Smooth muscle cell (in vitro differentiated cells): ENCODE measurements at regions not wholly inside any gene's neighbourhood (a gene's known extent, or its start where the extent isn't known, plus 50 kb on each side); places are given as distances from the start of the nearest gene placed in this dataset.
A peak's percentile ranks its signal among the peaks of the same experiment; 100 is the strongest.

Experiments
- DNase-seq: peaks from one replicate; lab custom pipeline; 2025; ENCODE audit not compliant: unreplicated experiment; lab: John Stamatoyannopoulos, UW
- H2AFZ ChIP-seq: fragments of 200-600 bp; sonication (generic); 2 replicates; pipeline ENCODE4 v1.6.0; 2016; ENCODE audit warnings: antibody characterized with exemption, low read depth, mild to moderate bottlenecking
- H3F3A ChIP-seq: fragments of 200-600 bp; sonication (generic); 2 replicates; pipeline ENCODE4 v1.6.0; 2017; ENCODE audit warnings: antibody characterized with exemption, low read depth
- H3K27ac ChIP-seq: fragments of 200-600 bp; sonication (generic); 2 replicates; pipeline ENCODE4 v1.5.1; 2016; ENCODE audit warnings: low read depth, mild to moderate bottlenecking
- H3K27me3 ChIP-seq: fragments of 200-600 bp; sonication (generic); 2 replicates; pipeline ENCODE4 v1.6.1; 2016; ENCODE audit warnings: low read depth, mild to moderate bottlenecking
- H3K36me3 ChIP-seq: fragments of 200-600 bp; sonication (generic); 2 replicates; pipeline ENCODE4 v1.5.1; 2016; ENCODE audit warnings: low read depth
- H3K4me1 ChIP-seq: fragments of 200-600 bp; sonication (generic); 2 replicates; pipeline ENCODE4 v1.5.1; 2016; ENCODE audit warnings: low read depth
- H3K4me2 ChIP-seq: fragments of 200-600 bp; sonication (generic); 2 replicates; pipeline ENCODE4 v1.6.0; 2016; ENCODE audit warnings: mild to moderate bottlenecking
- H3K4me3 ChIP-seq: fragments of 200-600 bp; sonication (generic); 2 replicates; pipeline ENCODE4 v1.5.1; 2016; ENCODE audit warnings: mild to moderate bottlenecking
- H3K79me2 ChIP-seq: fragments of 200-600 bp; sonication (generic); 2 replicates; pipeline ENCODE4 v1.6.0; 2016; ENCODE audit warnings: low read depth, mild to moderate bottlenecking
- H3K9ac ChIP-seq: fragments of 200-600 bp; sonication (generic); 2 replicates; pipeline ENCODE4 v1.6.0; 2016; ENCODE audit warnings: low read depth
- H3K9me3 ChIP-seq: fragments of 200-600 bp; sonication (generic); replicated peaks from 2 replicates; pipeline ENCODE4 v1.5.1; 2016; ENCODE audit warnings: low read depth
- H4K20me1 ChIP-seq: fragments of 200-600 bp; sonication (generic); 2 replicates; pipeline ENCODE4 v1.6.0; 2016; ENCODE audit warnings: low read depth
- WGBS: methylation state at CpG from one replicate; pipeline ENCODE4 v1.1.7; 2016; ENCODE audit warnings: low lambda C conversion rate; 5-methylcytosine and 5-hydroxymethylcytosine counted together
- TF ChIP-seq, protein P1 (sequence below): fragments of 200-600 bp; sonication (generic); IDR thresholded peaks from 2 replicates; pipeline ENCODE4 v1.5.1; 2017; ENCODE audit warnings: borderline replicate concordance, mild to moderate bottlenecking, antibody characterized with exemption; ENCODE audit not compliant: insufficient read depth, poor library complexity, severe bottlenecking

- Histone ChIP-seq H3K9ac (no peak overlapping the region), H3K27ac (no peak overlapping the region), H3K79me2 (no peaks in the 10 kb centered on the region), H4K20me1 (no peaks in the 10 kb centered on the region), H2AFZ (no peak overlapping the region), H3K9me3 (no peaks in the 10 kb centered on the region), H3F3A (peaks cover 13% of the 10 kb centered on the region), H3K4me2 (no peak overlapping the region), H3K36me3 (no peaks in the 10 kb centered on the region), H3K27me3 (no peaks in the 10 kb centered on the region), H3K4me1 (peaks cover 3% of the 10 kb centered on the region), H3K4me3 (no peak overlapping the region)
- DNase-seq = no peak
- TF ChIP-seq, protein P1, sequence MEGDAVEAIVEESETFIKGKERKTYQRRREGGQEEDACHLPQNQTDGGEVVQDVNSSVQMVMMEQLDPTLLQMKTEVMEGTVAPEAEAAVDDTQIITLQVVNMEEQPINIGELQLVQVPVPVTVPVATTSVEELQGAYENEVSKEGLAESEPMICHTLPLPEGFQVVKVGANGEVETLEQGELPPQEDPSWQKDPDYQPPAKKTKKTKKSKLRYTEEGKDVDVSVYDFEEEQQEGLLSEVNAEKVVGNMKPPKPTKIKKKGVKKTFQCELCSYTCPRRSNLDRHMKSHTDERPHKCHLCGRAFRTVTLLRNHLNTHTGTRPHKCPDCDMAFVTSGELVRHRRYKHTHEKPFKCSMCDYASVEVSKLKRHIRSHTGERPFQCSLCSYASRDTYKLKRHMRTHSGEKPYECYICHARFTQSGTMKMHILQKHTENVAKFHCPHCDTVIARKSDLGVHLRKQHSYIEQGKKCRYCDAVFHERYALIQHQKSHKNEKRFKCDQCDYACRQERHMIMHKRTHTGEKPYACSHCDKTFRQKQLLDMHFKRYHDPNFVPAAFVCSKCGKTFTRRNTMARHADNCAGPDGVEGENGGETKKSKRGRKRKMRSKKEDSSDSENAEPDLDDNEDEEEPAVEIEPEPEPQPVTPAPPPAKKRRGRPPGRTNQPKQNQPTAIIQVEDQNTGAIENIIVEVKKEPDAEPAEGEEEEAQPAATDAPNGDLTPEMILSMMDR = no peak
- whole genome bisulfite sequencing = 98% methylated on average over 2 of the region's 2 CpGs
These were observed 416.6 kb upstream of the RUNX1 start for GRCh38 chr21:35465741-35466140.

- no peaks in the 10 kb centered on the region for H3K36me3 ChIP-seq
- H3K9me3 ChIP-seq = no peaks in the 10 kb centered on the region
- WGBS = 97% methylated on average over 2 of the region's 2 CpGs
- no peak overlapping the region for H3K4me2 ChIP-seq
- H3K4me3 ChIP-seq = no peak overlapping the region
- no peaks in the 10 kb centered on the region for H3K27me3 ChIP-seq
- no peaks in the 10 kb centered on the region for H3K79me2 ChIP-seq
- H2AFZ ChIP-seq = peak overlapping the region; percentile 19
- no peak overlapping the region for H3K9ac ChIP-seq
- no peak overlapping the region for H3K27ac ChIP-seq
- no peaks in the 10 kb centered on the region for H3F3A ChIP-seq
- TF ChIP-seq, protein P1 = no peak
- no peaks in the 10 kb centered on the region for H3K4me1 ChIP-seq
- H4K20me1 ChIP-seq = no peaks in the 10 kb centered on the region
- no peak for DNase-seq
These were observed 412.6 kb upstream of the RUNX1 start for GRCh38 chr21:35461700-35462099.

DNA sequence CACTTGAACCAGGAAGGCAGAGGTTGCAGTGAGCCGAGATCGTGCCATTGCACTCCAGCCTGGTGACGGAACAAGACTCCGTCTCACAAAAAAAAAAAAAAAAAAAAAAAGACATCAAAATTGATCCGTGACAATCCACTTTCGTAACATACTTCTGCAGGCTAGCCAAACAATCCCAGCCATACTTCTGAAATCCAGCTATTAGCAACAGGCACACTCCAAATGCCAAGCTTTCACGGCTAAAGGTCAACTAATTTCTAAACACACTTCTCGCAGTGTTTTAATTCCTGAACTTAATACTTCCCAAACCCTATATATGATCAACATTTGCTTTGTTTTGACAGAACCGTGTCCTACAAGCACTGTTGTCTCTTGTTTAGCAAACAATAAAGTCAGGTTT, 411.3 kb upstream of the RUNX1 start:
- no peaks in the 10 kb centered on the region for H3K9me3 ChIP-seq
- no peak overlapping the region for H3K9ac ChIP-seq
- H3K4me1 ChIP-seq = no peaks in the 10 kb centered on the region
- no peaks in the 10 kb centered on the region for H3K27me3 ChIP-seq
- no peaks in the 10 kb centered on the region for H3F3A ChIP-seq
- H3K4me3 ChIP-seq = no peak overlapping the region
- WGBS = 91% methylated on average over 9 of the region's 9 CpGs
- no peak overlapping the region for H3K4me2 ChIP-seq
- no peaks in the 10 kb centered on the region for H3K79me2 ChIP-seq
- H3K36me3 ChIP-seq = no peaks in the 10 kb centered on the region
- H3K27ac ChIP-seq = no peak overlapping the region
- no peaks in the 10 kb centered on the region for H4K20me1 ChIP-seq
- H2AFZ ChIP-seq = no peak overlapping the region
- TF ChIP-seq, protein P1 = no peak
- DNase-seq = no peak

DNA sequence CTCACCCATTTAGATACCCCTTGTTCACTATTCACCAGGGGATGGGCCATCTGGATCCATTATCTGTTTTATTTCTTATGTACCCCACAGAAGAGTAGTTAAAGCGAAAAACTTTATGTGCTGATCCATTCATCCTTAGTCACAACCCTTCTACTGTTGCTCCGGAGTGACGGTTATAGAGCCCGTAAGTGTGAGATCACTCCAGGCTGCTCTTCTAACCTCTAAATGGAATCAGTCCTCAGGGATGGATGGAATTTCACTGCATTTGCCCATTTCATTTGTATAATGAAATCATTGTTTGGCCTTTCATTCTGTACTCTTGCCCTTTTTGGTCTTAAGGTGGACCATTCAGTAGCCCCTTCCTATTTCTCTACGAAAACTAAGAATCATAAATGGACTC, 409.3 kb upstream of the RUNX1 start:
- no peaks in the 10 kb centered on the region for H3K36me3 ChIP-seq
- no peaks in the 10 kb centered on the region for H3K79me2 ChIP-seq
- H3K4me1 ChIP-seq = no peaks in the 10 kb centered on the region
- no peaks in the 10 kb centered on the region for H4K20me1 ChIP-seq
- H2AFZ ChIP-seq = no peak overlapping the region
- H3K4me2 ChIP-seq = no peak overlapping the region
- no peak overlapping the region for H3K4me3 ChIP-seq
- H3K9ac ChIP-seq = no peak overlapping the region
- H3K27me3 ChIP-seq = no peaks in the 10 kb centered on the region
- H3K9me3 ChIP-seq = no peaks in the 10 kb centered on the region
- H3K27ac ChIP-seq = no peak overlapping the region
- no peak for DNase-seq
- TF ChIP-seq, protein P1 = no peak
- no peaks in the 10 kb centered on the region for H3F3A ChIP-seq
- 91% methylated on average over 5 of the region's 5 CpGs for WGBS
